ENCODE measurements at regions not wholly inside any gene's neighbourhood (a gene's known extent, or its start where the extent isn't known, plus 50 kb on each side); places are given as distances from the start of the nearest gene placed in this dataset.

DNA sequence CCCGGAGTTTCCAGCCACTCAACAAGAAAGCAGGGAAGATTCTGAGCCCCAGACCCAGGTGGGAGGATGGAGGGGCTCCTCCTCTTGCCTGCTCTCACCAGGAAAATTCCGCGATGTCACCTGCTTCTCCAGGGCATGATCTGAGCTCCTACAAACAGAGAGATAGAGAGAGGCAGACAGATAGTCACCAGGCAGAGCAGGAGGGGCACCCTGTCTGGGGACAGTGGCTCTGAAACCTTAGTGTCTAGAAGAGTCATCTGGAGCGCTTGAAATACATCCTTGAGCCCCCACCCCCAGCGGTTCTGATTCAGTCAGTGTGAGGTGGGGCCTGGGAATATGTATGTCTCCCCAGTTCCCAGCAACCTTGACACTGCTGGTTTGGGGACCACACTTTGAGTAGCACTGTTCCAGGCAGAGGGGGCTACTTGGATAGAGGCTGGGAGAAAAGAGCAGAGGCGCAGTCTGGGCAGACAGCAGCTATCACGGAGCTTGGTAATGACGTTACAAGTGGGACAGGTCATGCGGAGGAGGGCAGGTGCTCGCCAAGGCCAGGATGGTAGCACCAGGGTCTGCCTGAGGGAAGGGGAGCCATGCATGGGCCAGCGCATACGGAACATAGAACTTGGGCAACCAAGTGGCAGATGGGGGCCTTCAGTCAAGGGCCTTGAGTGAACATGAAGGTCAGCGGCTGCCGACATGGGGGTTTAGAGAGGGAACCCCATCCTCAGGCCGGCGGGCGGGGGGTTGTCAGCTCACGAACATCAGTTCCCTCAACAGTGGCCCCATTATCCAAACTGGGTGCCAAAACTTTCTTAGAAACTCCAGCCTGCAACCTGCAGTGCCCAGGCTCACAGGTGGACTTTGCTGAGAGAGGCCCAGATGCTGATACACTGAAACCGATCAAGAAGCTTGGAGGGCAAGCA lies 60.9 kb upstream of the MYEOV start:
- Histone ChIP-seq H3K27me3 (no peaks in the 10 kb centered on the region), H3K4me1 (no peaks in the 10 kb centered on the region), H3K4me3 (no peak overlapping the region), H3K9me3 (no peaks in the 10 kb centered on the region), H3K36me3 (no peaks in the 10 kb centered on the region), H3K27ac (no peak overlapping the region)
- TF ChIP-seq, protein P1, sequence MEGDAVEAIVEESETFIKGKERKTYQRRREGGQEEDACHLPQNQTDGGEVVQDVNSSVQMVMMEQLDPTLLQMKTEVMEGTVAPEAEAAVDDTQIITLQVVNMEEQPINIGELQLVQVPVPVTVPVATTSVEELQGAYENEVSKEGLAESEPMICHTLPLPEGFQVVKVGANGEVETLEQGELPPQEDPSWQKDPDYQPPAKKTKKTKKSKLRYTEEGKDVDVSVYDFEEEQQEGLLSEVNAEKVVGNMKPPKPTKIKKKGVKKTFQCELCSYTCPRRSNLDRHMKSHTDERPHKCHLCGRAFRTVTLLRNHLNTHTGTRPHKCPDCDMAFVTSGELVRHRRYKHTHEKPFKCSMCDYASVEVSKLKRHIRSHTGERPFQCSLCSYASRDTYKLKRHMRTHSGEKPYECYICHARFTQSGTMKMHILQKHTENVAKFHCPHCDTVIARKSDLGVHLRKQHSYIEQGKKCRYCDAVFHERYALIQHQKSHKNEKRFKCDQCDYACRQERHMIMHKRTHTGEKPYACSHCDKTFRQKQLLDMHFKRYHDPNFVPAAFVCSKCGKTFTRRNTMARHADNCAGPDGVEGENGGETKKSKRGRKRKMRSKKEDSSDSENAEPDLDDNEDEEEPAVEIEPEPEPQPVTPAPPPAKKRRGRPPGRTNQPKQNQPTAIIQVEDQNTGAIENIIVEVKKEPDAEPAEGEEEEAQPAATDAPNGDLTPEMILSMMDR (IDR thresholded peaks at IDR 0.05) = no peak
- intact Hi-C loops (cut with DNase I) = no loop called here
- ATAC-seq (peak; percentile 18), DNase-seq (no peak)

DNA sequence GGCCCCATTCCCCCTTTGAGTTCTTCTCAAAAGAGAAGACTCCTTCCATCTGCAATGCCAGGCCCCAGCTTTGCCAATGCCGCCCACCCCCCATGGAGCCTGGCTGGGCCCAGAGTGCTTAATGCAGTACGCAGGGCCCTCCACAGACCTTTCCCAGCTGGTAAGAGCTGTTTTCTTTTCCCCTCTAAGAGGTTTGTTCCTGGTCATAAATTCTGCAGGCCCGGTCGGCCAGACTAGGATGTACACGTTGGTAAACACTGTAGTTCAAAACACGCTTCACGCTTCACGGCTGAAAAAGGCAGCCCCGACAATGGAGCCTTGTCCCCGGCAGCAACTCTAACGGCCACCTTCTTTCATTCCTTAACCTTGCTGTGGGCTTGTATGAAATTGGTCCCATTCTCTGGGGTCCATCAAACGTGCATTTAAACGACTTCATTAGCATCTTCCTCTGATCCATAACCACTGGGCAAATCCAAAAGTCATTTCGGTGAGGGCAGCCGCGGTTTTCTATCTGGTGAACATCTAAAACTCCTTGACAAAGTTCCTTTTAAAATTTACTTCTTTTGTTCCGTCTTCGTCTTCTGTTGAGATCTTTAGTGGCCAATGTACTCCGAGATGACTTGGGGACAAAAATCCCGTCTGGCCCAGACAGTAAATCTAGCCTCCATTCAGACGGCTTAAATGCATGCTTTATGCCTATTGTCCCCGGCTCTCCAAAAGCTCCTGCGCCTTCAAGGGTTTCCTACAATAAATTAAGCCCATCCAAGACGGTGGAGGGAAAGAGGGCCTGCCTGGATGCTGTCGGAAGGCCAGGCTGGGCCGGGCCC lies 60.0 kb upstream of the MYEOV start:
- H3K4me3 ChIP-seq = no peak overlapping the region
- intact Hi-C loops (cut with DNase I) = no loop called here
- H3K27ac ChIP-seq = no peak overlapping the region
- H3K27me3 ChIP-seq = no peaks in the 10 kb centered on the region
- no peaks in the 10 kb centered on the region for H3K9me3 ChIP-seq
- TF ChIP-seq, protein P1 (IDR thresholded peaks at IDR 0.05) = no peak
- no peaks in the 10 kb centered on the region for H3K36me3 ChIP-seq
- DNase-seq (no peak), ATAC-seq (no peak)
- H3K4me1 ChIP-seq = no peaks in the 10 kb centered on the region

DNA sequence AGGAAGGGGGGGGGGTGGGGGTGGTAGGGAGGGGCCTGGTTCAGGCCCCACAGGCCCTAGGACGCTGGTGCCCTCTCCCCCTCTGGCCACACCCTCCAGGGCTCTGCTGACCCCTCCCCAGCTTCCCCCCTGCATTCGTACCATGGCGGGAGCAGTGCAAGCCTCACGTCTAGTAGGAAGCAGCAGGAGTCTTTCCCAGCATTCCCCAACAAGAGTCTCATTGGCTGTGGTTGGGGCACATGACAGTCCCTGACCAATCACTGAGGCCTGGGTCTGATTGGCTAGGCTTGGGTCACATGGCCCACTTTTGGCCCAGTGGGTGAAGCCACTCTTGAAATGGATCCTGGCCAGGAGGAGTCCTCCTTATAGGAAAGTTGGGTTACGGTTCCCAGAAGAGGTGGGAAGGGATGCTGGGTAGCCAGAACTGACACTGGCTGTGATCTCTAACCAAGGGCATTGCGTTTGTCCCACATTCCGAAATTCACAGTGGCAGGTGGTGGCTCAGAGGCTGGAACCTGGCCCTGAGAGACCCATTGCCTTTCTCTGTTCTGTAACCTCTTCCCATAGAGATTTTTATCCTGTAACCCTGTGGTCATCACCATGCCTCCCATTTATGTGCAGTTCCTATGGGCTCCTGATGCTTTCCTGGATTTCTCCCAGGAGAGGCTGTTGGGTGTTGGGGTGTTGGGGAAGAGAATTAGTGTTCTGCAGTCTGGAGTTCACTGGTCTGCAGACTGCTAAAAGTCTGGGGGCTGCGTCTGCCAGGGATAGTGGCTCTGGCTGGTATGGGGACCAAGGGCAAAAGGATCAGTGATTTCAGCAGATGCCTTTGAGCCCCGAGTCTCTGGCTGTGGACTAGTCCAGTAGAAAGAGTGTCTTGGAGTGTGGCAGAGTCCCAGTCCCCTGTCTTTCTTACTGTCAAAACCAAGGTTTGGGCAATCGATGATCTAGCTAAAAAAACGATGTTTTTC lies 58.9 kb upstream of the MYEOV start:
- H3K36me3 ChIP-seq = no peaks in the 10 kb centered on the region
- no peak for ATAC-seq
- DNase-seq = no peak
- no peak overlapping the region for H3K27ac ChIP-seq
- no peaks in the 10 kb centered on the region for H3K27me3 ChIP-seq
- no peaks in the 10 kb centered on the region for H3K4me1 ChIP-seq
- TF ChIP-seq, protein P1 (IDR thresholded peaks at IDR 0.05) = no peak
- H3K4me3 ChIP-seq = no peak overlapping the region
- no peaks in the 10 kb centered on the region for H3K9me3 ChIP-seq
- intact Hi-C loops (cut with DNase I) = no loop called here

DNA sequence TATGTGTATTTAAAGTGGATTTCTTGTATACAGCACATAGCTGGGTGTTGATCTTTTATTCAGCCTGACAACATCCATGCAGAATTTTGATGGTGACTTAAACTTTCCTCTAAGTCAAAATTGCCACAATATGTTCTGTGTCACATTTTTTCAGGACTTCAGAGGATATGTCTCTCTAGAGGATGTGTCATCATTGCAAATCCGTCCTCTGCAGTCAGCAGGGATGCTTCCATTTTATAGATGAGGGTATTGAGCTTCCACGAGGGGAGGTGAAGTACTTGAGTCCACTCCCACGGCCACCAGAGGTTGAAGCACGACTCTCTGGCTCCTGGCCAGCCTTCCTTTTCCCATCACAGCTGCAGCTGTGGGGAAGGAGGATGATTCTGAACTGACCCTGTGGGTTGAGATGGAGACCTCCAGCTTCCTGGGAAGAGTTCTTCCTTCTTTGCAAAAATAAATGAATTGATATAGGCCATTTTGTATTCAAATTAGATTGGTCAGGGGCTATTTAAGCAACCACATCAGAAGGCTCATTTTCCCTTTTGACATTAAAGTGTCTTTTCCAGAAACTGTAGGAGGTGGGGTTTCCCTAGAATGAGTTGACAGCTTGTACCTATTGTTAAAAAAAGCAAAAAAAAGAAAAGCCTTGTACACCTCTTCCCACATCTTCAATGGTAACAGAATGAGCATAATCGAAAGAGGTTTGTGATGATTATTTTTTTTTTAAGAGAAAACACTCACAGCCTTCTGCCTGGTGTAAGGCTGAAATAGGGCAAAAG lies 55.2 kb upstream of the MYEOV start:
- Histone ChIP-seq H3K9me3 (no peaks in the 10 kb centered on the region), H3K36me3 (no peaks in the 10 kb centered on the region), H3K27ac (no peak overlapping the region), H3K27me3 (no peaks in the 10 kb centered on the region), H3K4me3 (no peak overlapping the region), H3K4me1 (no peaks in the 10 kb centered on the region)
- TF ChIP-seq, protein P1 (IDR thresholded peaks at IDR 0.05) = no peak
- DNase-seq = no peak
- intact Hi-C loops (cut with DNase I) = no loop called here
- no peak for ATAC-seq

All from upper lobe of right lung (tissue), 1 donor.